ENCODE measurements at regions not wholly inside any gene's neighbourhood (a gene's known extent, or its start where the extent isn't known, plus 50 kb on each side); places are given as distances from the start of the nearest gene placed in this dataset.

DNA sequence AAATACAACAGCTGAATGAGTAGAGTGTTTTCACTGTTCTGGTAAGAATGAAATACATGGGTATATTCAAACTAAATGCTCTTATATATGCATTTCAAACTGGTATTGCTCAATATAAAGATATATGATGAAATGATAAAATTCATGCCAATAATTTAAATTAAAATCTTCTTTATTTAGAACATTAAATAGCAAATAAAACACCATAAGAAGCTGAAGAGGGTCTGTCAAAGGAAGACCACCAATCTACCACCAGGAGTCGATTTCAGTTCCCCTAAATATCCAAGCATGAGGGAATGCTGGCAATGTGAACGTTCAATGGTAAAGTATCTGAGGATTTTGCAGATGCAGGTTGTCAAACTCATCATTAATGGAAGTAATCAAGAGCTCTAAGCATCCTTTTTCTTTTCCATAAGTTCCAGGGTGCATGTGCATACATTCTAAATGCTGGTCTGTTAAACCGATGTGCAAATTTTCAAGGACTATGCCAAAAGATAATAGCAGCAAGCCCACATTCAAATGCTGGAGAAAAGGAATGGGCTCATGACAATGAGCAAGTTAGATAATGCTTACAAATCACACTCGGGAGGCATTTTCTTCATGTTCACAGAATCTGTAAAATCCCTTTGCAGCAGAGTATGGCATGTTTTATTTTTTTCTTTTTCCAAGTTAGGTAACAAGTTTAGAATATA lies 118.8 kb upstream of the MTAP start:
- H3K4me3 Mint-ChIP-seq (ENCODE audit: unreplicated experiment), result no peak overlapping the region
- no peak overlapping the region for H3K27ac Mint-ChIP-seq (ENCODE audit: unreplicated experiment)
- no peak for DNase-seq (ENCODE audit: low spot score)
- no peaks in the 10 kb centered on the region for H3K9me3 Mint-ChIP-seq (ENCODE audit: unreplicated experiment)
- H3K36me3 Mint-ChIP-seq (ENCODE audit: low read depth, unreplicated experiment), result no peaks in the 10 kb centered on the region
- no peaks in the 10 kb centered on the region for H3K27me3 Mint-ChIP-seq (ENCODE audit: unreplicated experiment)
- TF ChIP-seq, protein P1, sequence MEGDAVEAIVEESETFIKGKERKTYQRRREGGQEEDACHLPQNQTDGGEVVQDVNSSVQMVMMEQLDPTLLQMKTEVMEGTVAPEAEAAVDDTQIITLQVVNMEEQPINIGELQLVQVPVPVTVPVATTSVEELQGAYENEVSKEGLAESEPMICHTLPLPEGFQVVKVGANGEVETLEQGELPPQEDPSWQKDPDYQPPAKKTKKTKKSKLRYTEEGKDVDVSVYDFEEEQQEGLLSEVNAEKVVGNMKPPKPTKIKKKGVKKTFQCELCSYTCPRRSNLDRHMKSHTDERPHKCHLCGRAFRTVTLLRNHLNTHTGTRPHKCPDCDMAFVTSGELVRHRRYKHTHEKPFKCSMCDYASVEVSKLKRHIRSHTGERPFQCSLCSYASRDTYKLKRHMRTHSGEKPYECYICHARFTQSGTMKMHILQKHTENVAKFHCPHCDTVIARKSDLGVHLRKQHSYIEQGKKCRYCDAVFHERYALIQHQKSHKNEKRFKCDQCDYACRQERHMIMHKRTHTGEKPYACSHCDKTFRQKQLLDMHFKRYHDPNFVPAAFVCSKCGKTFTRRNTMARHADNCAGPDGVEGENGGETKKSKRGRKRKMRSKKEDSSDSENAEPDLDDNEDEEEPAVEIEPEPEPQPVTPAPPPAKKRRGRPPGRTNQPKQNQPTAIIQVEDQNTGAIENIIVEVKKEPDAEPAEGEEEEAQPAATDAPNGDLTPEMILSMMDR (IDR thresholded peaks at IDR 0.05; ENCODE audit: unreplicated experiment), result no peak
- H3K4me1 Mint-ChIP-seq (ENCODE audit: unreplicated experiment), result peaks cover 3% of the 10 kb centered on the region

DNA sequence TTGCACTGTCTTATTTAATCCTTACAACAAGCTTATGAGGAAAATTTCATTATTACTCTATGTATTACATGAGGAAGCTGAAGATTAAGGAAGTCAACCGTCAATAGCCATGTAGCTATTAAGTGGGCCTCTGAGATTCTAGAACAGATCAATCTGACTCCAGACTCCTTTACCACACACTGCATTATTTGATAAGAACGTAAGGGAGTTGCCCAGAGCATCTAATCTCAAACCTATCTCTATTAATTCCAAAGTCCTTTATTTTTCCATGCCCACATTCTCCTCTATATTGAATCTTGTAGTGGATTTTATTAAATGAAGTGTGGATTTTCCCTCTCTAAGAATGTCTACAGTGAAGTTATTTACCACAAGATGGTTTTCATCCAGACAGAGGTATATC lies 118.2 kb upstream of the MTAP start:
- no peaks in the 10 kb centered on the region for H3K9me3 Mint-ChIP-seq (ENCODE audit: unreplicated experiment)
- TF ChIP-seq, protein P1 (IDR thresholded peaks at IDR 0.05; ENCODE audit: unreplicated experiment), result no peak
- no peaks in the 10 kb centered on the region for H3K27me3 Mint-ChIP-seq (ENCODE audit: unreplicated experiment)
- H3K36me3 Mint-ChIP-seq (ENCODE audit: low read depth, unreplicated experiment), result no peaks in the 10 kb centered on the region
- no peak overlapping the region for H3K27ac Mint-ChIP-seq (ENCODE audit: unreplicated experiment)
- no peak overlapping the region for H3K4me3 Mint-ChIP-seq (ENCODE audit: unreplicated experiment)
- H3K4me1 Mint-ChIP-seq (ENCODE audit: unreplicated experiment), result peaks cover 3% of the 10 kb centered on the region
- DNase-seq (ENCODE audit: low spot score), result no peak

DNA sequence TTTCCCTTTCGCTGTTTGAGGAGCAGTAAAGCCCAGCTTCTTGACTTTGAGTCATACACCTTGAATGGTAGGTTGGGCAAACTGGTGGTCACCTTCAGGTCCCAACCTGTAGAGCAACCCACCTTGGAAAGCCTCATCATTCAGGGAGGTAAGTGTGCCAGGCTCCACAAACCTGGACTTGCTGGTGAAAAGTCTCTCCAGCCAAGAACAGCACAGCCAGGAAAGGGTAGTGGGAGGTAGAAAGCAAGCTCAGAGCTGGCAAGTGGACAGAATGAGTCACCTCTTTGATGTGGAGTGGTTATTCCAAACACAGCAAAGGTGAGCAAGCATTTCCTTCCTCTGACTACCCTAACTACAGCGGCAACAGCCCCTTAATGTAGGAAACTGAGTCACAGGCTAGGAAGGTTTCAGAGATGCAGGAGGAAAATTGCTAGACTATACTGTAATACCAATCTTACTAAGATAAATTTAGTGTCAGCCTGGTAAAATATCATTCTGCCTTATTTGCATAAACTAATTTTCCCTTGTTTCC lies 117.5 kb upstream of the MTAP start:
- Mint-ChIP-seq H3K9me3 (ENCODE audit: unreplicated experiment) (no peaks in the 10 kb centered on the region), H3K27me3 (ENCODE audit: unreplicated experiment) (no peaks in the 10 kb centered on the region), H3K27ac (ENCODE audit: unreplicated experiment) (no peak overlapping the region), H3K4me1 (ENCODE audit: unreplicated experiment) (peaks cover 3% of the 10 kb centered on the region), H3K4me3 (ENCODE audit: unreplicated experiment) (no peak overlapping the region), H3K36me3 (ENCODE audit: low read depth, unreplicated experiment) (no peaks in the 10 kb centered on the region)
- TF ChIP-seq, protein P1 (IDR thresholded peaks at IDR 0.05; ENCODE audit: unreplicated experiment), result no peak
- DNase-seq (ENCODE audit: low spot score), result no peak

DNA sequence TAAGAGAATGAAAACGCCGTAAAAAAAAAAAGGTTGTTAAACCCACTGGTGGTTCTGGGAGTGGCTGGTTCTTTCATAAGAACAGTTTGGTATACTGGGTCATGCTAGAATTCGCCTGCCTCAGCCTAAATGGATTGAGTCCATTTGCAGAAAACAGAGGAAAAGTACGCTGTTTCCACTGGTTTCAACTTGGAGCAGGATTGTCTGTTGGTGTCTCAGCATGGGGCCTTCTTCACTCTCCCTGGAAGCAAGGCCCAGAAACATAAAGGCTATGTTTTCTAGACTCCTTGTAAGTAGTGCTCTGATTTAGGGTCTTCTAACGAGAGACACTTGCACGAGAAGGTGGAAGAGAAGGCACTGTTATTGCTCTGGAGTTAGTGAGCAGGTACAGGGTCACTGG lies 116.9 kb upstream of the MTAP start:
- Mint-ChIP-seq H3K4me1 (ENCODE audit: unreplicated experiment) (peaks cover 2% of the 10 kb centered on the region), H3K4me3 (ENCODE audit: unreplicated experiment) (no peak overlapping the region), H3K36me3 (ENCODE audit: low read depth, unreplicated experiment) (no peaks in the 10 kb centered on the region), H3K27me3 (ENCODE audit: unreplicated experiment) (no peaks in the 10 kb centered on the region), H3K9me3 (ENCODE audit: unreplicated experiment) (no peaks in the 10 kb centered on the region), H3K27ac (ENCODE audit: unreplicated experiment) (no peak overlapping the region)
- DNase-seq (ENCODE audit: low spot score), result no peak
- TF ChIP-seq, protein P1 (IDR thresholded peaks at IDR 0.05; ENCODE audit: unreplicated experiment), result no peak

DNA sequence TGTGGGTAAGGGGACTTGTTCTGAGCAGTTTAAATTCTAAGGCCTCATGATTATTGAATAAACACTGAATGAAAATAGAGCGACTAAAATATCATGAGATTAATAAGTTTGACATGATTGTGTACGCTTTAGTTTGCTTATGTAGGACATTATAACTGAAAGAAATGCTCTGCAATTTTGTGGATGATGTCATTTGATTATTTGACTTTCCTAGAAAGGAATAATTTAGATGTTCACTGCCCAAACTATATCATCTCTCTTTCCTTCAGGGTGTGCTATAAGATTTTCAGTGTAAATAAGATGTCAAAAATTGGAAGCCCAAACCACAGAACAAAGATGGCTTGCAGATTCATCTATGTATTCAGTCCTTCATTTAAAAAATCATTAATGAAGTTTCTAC lies 115.7 kb upstream of the MTAP start:
- H3K4me1 Mint-ChIP-seq (ENCODE audit: unreplicated experiment), result no peaks in the 10 kb centered on the region
- TF ChIP-seq, protein P1 (IDR thresholded peaks at IDR 0.05; ENCODE audit: unreplicated experiment), result no peak
- no peaks in the 10 kb centered on the region for H3K36me3 Mint-ChIP-seq (ENCODE audit: low read depth, unreplicated experiment)
- H3K9me3 Mint-ChIP-seq (ENCODE audit: unreplicated experiment), result no peaks in the 10 kb centered on the region
- H3K4me3 Mint-ChIP-seq (ENCODE audit: unreplicated experiment), result no peak overlapping the region
- no peak overlapping the region for H3K27ac Mint-ChIP-seq (ENCODE audit: unreplicated experiment)
- no peaks in the 10 kb centered on the region for H3K27me3 Mint-ChIP-seq (ENCODE audit: unreplicated experiment)
- DNase-seq (ENCODE audit: low spot score), result no peak
